ENCODE measurements at regions not wholly inside any gene's neighbourhood (a gene's known extent, or its start where the extent isn't known, plus 50 kb on each side); places are given as distances from the start of the nearest gene placed in this dataset.

DNA sequence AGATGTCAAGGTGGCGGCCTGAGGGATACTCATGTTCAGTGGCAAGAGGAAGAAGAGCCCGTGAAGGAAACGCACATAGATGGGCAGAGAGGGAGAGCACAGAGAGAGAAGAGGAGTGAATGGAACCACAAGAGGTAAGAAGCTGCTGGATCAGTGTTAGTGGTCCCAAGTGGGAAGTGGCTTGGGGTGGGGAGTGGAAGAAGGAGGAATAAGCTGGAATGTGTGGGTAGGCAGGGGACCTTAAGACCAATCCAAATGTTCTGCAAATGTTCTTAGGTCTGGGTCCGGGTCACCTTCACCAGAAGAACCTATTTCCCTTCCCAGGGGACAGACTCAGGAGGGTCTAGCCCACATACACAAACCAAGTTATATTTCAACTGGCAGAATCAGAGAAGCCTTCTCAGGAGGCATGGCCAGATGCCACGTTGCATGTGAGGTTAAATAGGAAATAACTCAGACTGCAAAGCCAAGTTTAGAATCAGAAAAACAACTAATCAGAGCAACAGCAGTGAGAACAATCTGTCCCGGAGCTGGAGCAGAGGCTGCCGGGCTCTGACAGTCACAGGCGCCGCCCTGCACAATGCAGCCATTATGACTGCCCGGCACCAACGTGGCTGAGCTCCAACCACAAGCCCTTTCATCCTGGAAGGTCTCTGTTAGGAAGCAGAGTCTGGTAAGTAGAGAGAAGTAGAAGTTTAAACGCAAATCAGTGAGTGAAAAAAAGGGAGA is 78.6 kb upstream of the ARMC3 start:
- WGBS, 2 donors = 29 to 44% methylated on average over 12 of the region's 12 CpGs
- H3K4me1 ChIP-seq = peaks cover 0 to 18% (median 15%) of the 10 kb centered on the region in 4 donors
- no peaks in the 10 kb centered on the region for H3K9me3 ChIP-seq
- no peaks in the 10 kb centered on the region for H3K27me3 ChIP-seq
- intact Hi-C loops (cut with DNase I) = no loop called here
- peak overlapping the region; percentile 49 to 76 (median 66) for H3K27ac ChIP-seq
- no peak overlapping the region for H3K4me3 ChIP-seq
- peak; percentile 92 for DNase-seq
- no peaks in the 10 kb centered on the region for H3K36me3 ChIP-seq
- TF ChIP-seq POLR2A (IDR thresholded peaks at IDR 0.05) (no peak), POLR2AphosphoS5 (IDR thresholded peaks at IDR 0.05) (peak; percentile 55 to 78 (median 70)), EP300 (IDR thresholded peaks at IDR 0.05) (peak in 3 of 4 donors; percentile 41 to 71 (median 64))
- TF ChIP-seq, protein P1, sequence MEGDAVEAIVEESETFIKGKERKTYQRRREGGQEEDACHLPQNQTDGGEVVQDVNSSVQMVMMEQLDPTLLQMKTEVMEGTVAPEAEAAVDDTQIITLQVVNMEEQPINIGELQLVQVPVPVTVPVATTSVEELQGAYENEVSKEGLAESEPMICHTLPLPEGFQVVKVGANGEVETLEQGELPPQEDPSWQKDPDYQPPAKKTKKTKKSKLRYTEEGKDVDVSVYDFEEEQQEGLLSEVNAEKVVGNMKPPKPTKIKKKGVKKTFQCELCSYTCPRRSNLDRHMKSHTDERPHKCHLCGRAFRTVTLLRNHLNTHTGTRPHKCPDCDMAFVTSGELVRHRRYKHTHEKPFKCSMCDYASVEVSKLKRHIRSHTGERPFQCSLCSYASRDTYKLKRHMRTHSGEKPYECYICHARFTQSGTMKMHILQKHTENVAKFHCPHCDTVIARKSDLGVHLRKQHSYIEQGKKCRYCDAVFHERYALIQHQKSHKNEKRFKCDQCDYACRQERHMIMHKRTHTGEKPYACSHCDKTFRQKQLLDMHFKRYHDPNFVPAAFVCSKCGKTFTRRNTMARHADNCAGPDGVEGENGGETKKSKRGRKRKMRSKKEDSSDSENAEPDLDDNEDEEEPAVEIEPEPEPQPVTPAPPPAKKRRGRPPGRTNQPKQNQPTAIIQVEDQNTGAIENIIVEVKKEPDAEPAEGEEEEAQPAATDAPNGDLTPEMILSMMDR (IDR thresholded peaks at IDR 0.05) = no peak

- Histone ChIP-seq H3K9me3 (no peaks in the 10 kb centered on the region), H3K27ac (peak overlapping the region in 3 of 4 donors; percentile 60 to 76 (median 71)), H3K27me3 (no peaks in the 10 kb centered on the region), H3K4me1 (peaks cover 0 to 18% (median 15%) of the 10 kb centered on the region in 4 donors), H3K4me3 (no peak overlapping the region), H3K36me3 (no peaks in the 10 kb centered on the region)
- no peak for DNase-seq
- WGBS, 2 donors = 78 to 88% methylated on average over 4 of the region's 4 CpGs
- TF ChIP-seq EP300 (IDR thresholded peaks at IDR 0.05) = no peak
- TF ChIP-seq POLR2A (IDR thresholded peaks at IDR 0.05) = no peak
- TF ChIP-seq, protein P1 (IDR thresholded peaks at IDR 0.05) = no peak
- no peak for TF ChIP-seq POLR2AphosphoS5 (IDR thresholded peaks at IDR 0.05)
- intact Hi-C loops (cut with DNase I) = no loop called here
Observed at GRCh38 chr10:22848509-22848908, 79.3 kb upstream of the ARMC3 start.

- Histone ChIP-seq H3K36me3 (no peaks in the 10 kb centered on the region), H3K9me3 (no peaks in the 10 kb centered on the region), H3K27ac (no peak overlapping the region), H3K4me1 (peaks cover 0 to 18% (median 15%) of the 10 kb centered on the region in 4 donors), H3K4me3 (no peak overlapping the region), H3K27me3 (no peaks in the 10 kb centered on the region)
- intact Hi-C loops (cut with DNase I) = no loop called here
- 89 to 91% methylated on average over 2 of the region's 2 CpGs for WGBS, 2 donors
- DNase-seq = no peak
- no peak for TF ChIP-seq POLR2AphosphoS5 (IDR thresholded peaks at IDR 0.05)
- no peak for TF ChIP-seq EP300 (IDR thresholded peaks at IDR 0.05)
- TF ChIP-seq, protein P1 (IDR thresholded peaks at IDR 0.05) = no peak
- no peak for TF ChIP-seq POLR2A (IDR thresholded peaks at IDR 0.05)
Observed at GRCh38 chr10:22846294-22846693, 81.6 kb upstream of the ARMC3 start.

DNA sequence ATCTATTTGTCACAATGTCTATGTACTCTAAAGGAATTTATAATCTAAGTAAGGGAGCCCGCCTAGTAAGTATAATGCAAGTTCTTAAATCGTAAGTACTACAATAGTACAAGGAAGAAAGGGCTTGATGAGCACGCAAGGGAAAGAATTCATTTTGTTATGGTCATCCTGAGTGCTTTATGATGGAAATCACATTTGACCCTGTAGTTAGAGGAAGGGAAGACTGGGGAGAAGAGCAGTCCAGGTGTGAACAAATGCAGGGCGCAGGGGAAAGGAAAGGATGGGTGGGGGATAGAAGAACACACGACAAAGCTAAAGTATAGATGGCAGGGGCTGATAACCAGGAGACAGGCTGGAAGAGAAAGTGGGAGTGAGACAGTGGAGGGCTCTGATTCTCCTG is 88.2 kb upstream of the ARMC3 start:
- 84 to 90% methylated on average over 5 of the region's 5 CpGs for WGBS, 2 donors
- H3K27me3 ChIP-seq = no peaks in the 10 kb centered on the region
- no peak for TF ChIP-seq POLR2AphosphoS5 (IDR thresholded peaks at IDR 0.05)
- no peak for TF ChIP-seq EP300 (IDR thresholded peaks at IDR 0.05)
- TF ChIP-seq POLR2A (IDR thresholded peaks at IDR 0.05) = no peak
- TF ChIP-seq, protein P1 (IDR thresholded peaks at IDR 0.05) = no peak
- H3K9me3 ChIP-seq = no peaks in the 10 kb centered on the region
- H3K4me1 ChIP-seq = no peaks in the 10 kb centered on the region
- H3K27ac ChIP-seq = no peak overlapping the region
- no peaks in the 10 kb centered on the region for H3K36me3 ChIP-seq
- intact Hi-C loops (cut with DNase I) = no loop called here
- DNase-seq = no peak
- no peak overlapping the region for H3K4me3 ChIP-seq
